ENCODE measurements at regions not wholly inside any gene's neighbourhood (a gene's known extent, or its start where the extent isn't known, plus 50 kb on each side); places are given as distances from the start of the nearest gene placed in this dataset.

- no peak for TF ChIP-seq EZH2 (IDR thresholded peaks at IDR 0.05; ENCODE audit: borderline replicate concordance)
- TF ChIP-seq CTCF (IDR thresholded peaks at IDR 0.05; ENCODE audit: poor library complexity) = no peak
- TF ChIP-seq EZH2phosphoT487 (IDR thresholded peaks at IDR 0.05; ENCODE audit: low read depth, severe bottlenecking, unreplicated experiment) = no peak
Observed at GRCh38 chr11:119907878-119908572, 179.0 kb upstream of the NECTIN1 start.

Measured in hepatocyte (in vitro differentiated cells).